Endothelial cell of umbilical vein (primary cell): ENCODE measurements at regions not wholly inside any gene's neighbourhood (a gene's known extent, or its start where the extent isn't known, plus 50 kb on each side); places are given as distances from the start of the nearest gene placed in this dataset.

Experiments
- BruUV-seq: library from RNA; stranded (reverse); fragments of 400-500 nt; replicated peaks from 2 replicates; lab custom pipeline; 2021; lab: Mats Ljungman, UMichigan
- CTCF ChIA-PET: fragments of 300-600, 350-600 bp; sonication (Branson Sonifier 250); formaldehyde crosslinking; loops from one replicate; lab custom pipeline; 2021; ENCODE audit warnings: antibody characterized with exemption, inconsistent platforms; lab: Charles Lee
- POLR2A ChIA-PET: fragments of 300-600, 350-600 bp; sonication (Branson Sonifier 250); formaldehyde crosslinking; loops from one replicate; lab custom pipeline; 2021; ENCODE audit warnings: antibody characterized with exemption, inconsistent platforms; lab: Charles Lee
- DNase-seq: peaks from one replicate; pipeline ENCODE4 v3.0.0-alpha.2; 2011; ENCODE audit warnings: low read depth, low spot score
- FAIRE-seq: peaks from 2 replicates; lab custom pipeline; 2011; peaks lifted over from hg19 to GRCh38; lab: Jason Lieb, UNC
- H2AFZ ChIP-seq: 2 replicates; pipeline ENCODE4 v1.6.0; 2012; ENCODE audit warnings: low read depth, low read length, control low read depth, inconsistent platforms
- H3K27ac ChIP-seq: 2 replicates; pipeline ENCODE4 v1.5.1; 2011; ENCODE audit warnings: low read depth, mild to moderate bottlenecking, control low read depth, low read length, moderate library complexity; ENCODE audit not compliant: insufficient read depth
- H3K27me3 ChIP-seq, 2 experiments: 2 replicates each; pipeline versions ENCODE4 v1.6.0 to v1.6.1; 2011; ENCODE audit warnings: low read length in 2 of 2, mixed read lengths in 1 of 2; ENCODE audit not compliant: control insufficient read depth in 2 of 2, insufficient read depth in 2 of 2
- H3K36me3 ChIP-seq, 2 experiments: 2 replicates in 1 of 2; 3 replicates in 1 of 2; pipeline ENCODE4 v1.5.1; 2011; ENCODE audit warnings: low read length in 2 of 2, mild to moderate bottlenecking in 1 of 2, moderate library complexity in 1 of 2; ENCODE audit not compliant: control insufficient read depth in 2 of 2, insufficient read depth in 2 of 2; ENCODE audit errors: extremely low read depth in 1 of 2
- H3K4me1 ChIP-seq: 3 replicates; pipeline ENCODE4 v1.5.1; 2011; ENCODE audit warnings: mild to moderate bottlenecking, low read length; ENCODE audit not compliant: control insufficient read depth, insufficient read depth; ENCODE audit errors: extremely low read depth
- H3K4me2 ChIP-seq: 2 replicates; pipeline ENCODE4 v1.6.1; 2011; ENCODE audit warnings: low read length, control low read depth, mixed read lengths; ENCODE audit not compliant: insufficient read depth
- H3K4me3 ChIP-seq, 3 experiments: fragments of 200-600 bp in 1 of 3; sonication (generic), shearing (Covaris generic) in 1 of 3; replicated peaks in 1 of 3; 2 replicates each; pipeline ENCODE4 v1.5.1; 2011 to 2016; ENCODE audit warnings: control low read depth in 3 of 3, low read length in 3 of 3, mild to moderate bottlenecking in 2 of 3, inconsistent platforms in 1 of 3, low read depth in 1 of 3, moderate library complexity in 1 of 3; ENCODE audit not compliant: insufficient read depth in 1 of 3
- H3K79me2 ChIP-seq: 2 replicates; pipeline ENCODE4 v1.6.0; 2012; ENCODE audit warnings: low read length, inconsistent platforms; ENCODE audit not compliant: control insufficient read depth, insufficient read depth
- H3K9ac ChIP-seq: replicated peaks from 2 replicates; pipeline ENCODE3; 2011; ENCODE audit warnings: low read length, control low read depth; ENCODE audit not compliant: insufficient read depth; ENCODE audit errors: extremely low read depth
- H3K9me1 ChIP-seq: replicated peaks from 3 replicates; pipeline ENCODE4 v1.6.0; 2011; ENCODE audit warnings: mild to moderate bottlenecking, low read length; ENCODE audit not compliant: control insufficient read depth, insufficient read depth; ENCODE audit errors: extremely low read depth
- H3K9me3 ChIP-seq: replicated peaks from 2 replicates; pipeline ENCODE4 v1.5.1; 2012; ENCODE audit warnings: low read length, inconsistent platforms; ENCODE audit not compliant: control insufficient read depth, insufficient read depth
- H4K20me1 ChIP-seq: replicated peaks from 2 replicates; pipeline ENCODE3; 2011; ENCODE audit warnings: mild to moderate bottlenecking, low read length; ENCODE audit not compliant: control insufficient read depth, insufficient read depth; ENCODE audit errors: extremely low read depth
- EZH2 ChIP-seq: IDR thresholded peaks from 2 replicates; pipeline ENCODE4 v1.6.1; 2012; ENCODE audit warnings: borderline replicate concordance, low read depth, mild to moderate bottlenecking, moderate library complexity, low read length, inconsistent platforms; ENCODE audit not compliant: severe bottlenecking
- FOS ChIP-seq: IDR thresholded peaks from 2 replicates; pipeline ENCODE4 v1.6.1; 2011; ENCODE audit warnings: mild to moderate bottlenecking, low read length, moderate library complexity, borderline replicate concordance; ENCODE audit not compliant: insufficient read depth
- GATA2 ChIP-seq: IDR thresholded peaks from 2 replicates; pipeline ENCODE4 v1.7.0; 2011; ENCODE audit warnings: low read depth, mild to moderate bottlenecking, moderate library complexity, mixed read lengths, low read length; ENCODE audit not compliant: insufficient read length, insufficient read depth
- JUN ChIP-seq: IDR thresholded peaks from 2 replicates; pipeline ENCODE4 v1.6.1; 2011; ENCODE audit warnings: borderline replicate concordance, low read depth; ENCODE audit not compliant: insufficient read length, insufficient read depth
- MYC ChIP-seq: IDR thresholded peaks from one replicate; pipeline ENCODE4 v1.6.1; 2011; ENCODE audit warnings: mild to moderate bottlenecking, low read depth, low read length
- POLR2A ChIP-seq: IDR thresholded peaks from 2 replicates; pipeline ENCODE4 v1.6.1; 2012; ENCODE audit warnings: low read depth, mild to moderate bottlenecking, control low read depth, low read length
- POLR2AphosphoS5 ChIP-seq: IDR thresholded peaks from 2 replicates; pipeline ENCODE4 v1.6.1; 2012; ENCODE audit warnings: low read depth, mild to moderate bottlenecking, control low read depth, low read length, moderate library complexity; ENCODE audit not compliant: insufficient read depth
- dilution Hi-C: fragments of 300-500 bp; cut with MboI; formaldehyde crosslinking; loops from one replicate; pipeline ENCODE4 v1.15.0; 2019; ENCODE audit warnings: low sequenced_read_pairs; ENCODE audit not compliant: extremely low pct_ligation_motif_present
- intact Hi-C: fragments of 100-400 bp; cut with micrococcal nuclease; formaldehyde crosslinking; loops from one replicate; pipeline ENCODE4 v1.10.0; 2022
- TF ChIP-seq, protein P1 (sequence below): IDR thresholded peaks from 2 replicates; pipeline ENCODE4 v1.6.1; 2011; ENCODE audit not compliant: insufficient read depth, insufficient read length
- TF ChIP-seq, protein P2 (sequence below), 2 donors: IDR thresholded peaks; 1 replicate in 1 of 2; 2 replicates in 1 of 2; pipeline ENCODE4 v1.5.1; 2011; ENCODE audit warnings: low read length in 2 of 2, mild to moderate bottlenecking in 2 of 2, moderate library complexity in 2 of 2, control low read depth in 1 of 2, inconsistent platforms in 1 of 2, low read depth in 1 of 2; ENCODE audit not compliant: insufficient read depth in 1 of 2; ENCODE audit errors: extremely low read depth in 1 of 2

DNA sequence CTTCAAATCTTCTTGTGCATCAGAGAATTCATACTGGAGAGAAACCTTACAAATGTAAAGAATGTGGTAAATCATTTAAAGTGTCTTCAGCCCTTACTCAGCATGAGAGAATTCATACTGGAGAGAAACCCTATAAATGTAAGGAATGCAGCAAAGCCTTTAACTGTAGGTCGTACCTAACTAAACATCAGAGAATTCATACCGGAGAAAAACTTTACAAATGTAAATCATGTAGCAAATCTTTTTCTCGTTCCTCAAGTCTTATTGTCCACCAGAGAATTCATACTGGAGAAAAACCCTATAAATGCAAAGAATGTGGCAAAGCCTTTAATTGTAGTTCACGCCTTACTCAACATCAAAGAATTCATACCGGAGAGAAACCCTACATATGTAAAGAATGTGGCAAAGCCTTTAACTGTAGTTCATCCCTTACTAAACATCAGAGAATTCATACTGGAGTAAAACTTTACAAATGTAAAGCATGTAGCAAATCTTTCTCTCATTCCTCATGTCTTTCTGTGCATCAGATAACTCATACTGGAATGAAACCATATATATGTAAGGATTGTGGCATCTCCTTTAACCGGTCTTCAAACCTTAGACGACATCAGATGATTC is 118.5 kb upstream of the ZNF267 start:
- intact Hi-C loops (no loop called here), dilution Hi-C loops (no loop called here)
- Histone ChIP-seq H3K9me1 (no peaks in the 10 kb centered on the region), H3K27ac (no peak overlapping the region), H3K4me1 (no peaks in the 10 kb centered on the region), H4K20me1 (no peaks in the 10 kb centered on the region), H3K4me3 (no peak overlapping the region), H2AFZ (no peak overlapping the region), H3K79me2 (no peaks in the 10 kb centered on the region), H3K9ac (no peak overlapping the region), H3K36me3 (peaks cover 0 to 3% of the 10 kb centered on the region in 2 experiments), H3K27me3 (no peaks in the 10 kb centered on the region), H3K9me3 (peaks cover 13% of the 10 kb centered on the region), H3K4me2 (no peak overlapping the region)
- POLR2A ChIA-PET: no interaction called here
- CTCF ChIA-PET: no interaction called here
- TF ChIP-seq, protein P1, sequence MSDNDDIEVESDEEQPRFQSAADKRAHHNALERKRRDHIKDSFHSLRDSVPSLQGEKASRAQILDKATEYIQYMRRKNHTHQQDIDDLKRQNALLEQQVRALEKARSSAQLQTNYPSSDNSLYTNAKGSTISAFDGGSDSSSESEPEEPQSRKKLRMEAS: no peak
- TF ChIP-seq POLR2AphosphoS5: no peak
- no peak for TF ChIP-seq JUN
- TF ChIP-seq EZH2: no peak
- no peak for TF ChIP-seq MYC
- TF ChIP-seq POLR2A: no peak
- TF ChIP-seq, protein P2, sequence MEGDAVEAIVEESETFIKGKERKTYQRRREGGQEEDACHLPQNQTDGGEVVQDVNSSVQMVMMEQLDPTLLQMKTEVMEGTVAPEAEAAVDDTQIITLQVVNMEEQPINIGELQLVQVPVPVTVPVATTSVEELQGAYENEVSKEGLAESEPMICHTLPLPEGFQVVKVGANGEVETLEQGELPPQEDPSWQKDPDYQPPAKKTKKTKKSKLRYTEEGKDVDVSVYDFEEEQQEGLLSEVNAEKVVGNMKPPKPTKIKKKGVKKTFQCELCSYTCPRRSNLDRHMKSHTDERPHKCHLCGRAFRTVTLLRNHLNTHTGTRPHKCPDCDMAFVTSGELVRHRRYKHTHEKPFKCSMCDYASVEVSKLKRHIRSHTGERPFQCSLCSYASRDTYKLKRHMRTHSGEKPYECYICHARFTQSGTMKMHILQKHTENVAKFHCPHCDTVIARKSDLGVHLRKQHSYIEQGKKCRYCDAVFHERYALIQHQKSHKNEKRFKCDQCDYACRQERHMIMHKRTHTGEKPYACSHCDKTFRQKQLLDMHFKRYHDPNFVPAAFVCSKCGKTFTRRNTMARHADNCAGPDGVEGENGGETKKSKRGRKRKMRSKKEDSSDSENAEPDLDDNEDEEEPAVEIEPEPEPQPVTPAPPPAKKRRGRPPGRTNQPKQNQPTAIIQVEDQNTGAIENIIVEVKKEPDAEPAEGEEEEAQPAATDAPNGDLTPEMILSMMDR (IDR thresholded peaks at IDR 0.05; ENCODE audit: extremely low read depth in 1 of 2, insufficient read depth in 1 of 2, low read depth in 1 of 2, low read length in 2 of 2): no peak
- no peak for TF ChIP-seq FOS
- no peak for TF ChIP-seq GATA2
- DNase-seq (peak; percentile 3), FAIRE-seq (no peak)
- BruUV-seq: no TSS peak
